VCaP (cell line): ENCODE measurements at regions not wholly inside any gene's neighbourhood (a gene's known extent, or its start where the extent isn't known, plus 50 kb on each side); places are given as distances from the start of the nearest gene placed in this dataset.

ENCODE experiments used
- H3K27ac ChIP-seq: fragments of 450-650 bp; 2 replicates; pipeline ENCODE4 v1.5.1; 2017
- CTCF ChIP-seq: fragments of 450-650 bp; conservative IDR thresholded peaks from 2 replicates; pipeline ENCODE4 v1.5.1; 2017; ENCODE audit warnings: mild to moderate bottlenecking, moderate library complexity

DNA sequence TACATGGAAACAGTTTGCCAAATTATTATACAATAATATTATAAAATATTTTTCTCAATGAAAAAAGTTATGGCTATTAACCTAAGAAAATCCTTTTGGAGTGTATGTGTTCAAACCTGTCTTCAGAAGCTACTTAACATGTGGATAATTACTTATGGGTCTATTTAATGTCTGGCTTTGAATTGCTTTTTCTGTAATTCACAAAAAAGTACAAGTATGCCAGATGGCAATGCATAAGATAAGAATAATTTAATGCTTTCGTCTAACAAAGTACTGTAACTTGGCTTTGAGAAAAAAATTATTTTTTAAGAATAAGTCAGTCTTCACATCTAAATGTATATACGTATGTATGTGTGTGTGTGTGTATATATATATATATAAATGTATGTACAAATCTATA lies 1073.0 kb downstream of the TDRD15 start:
- TF ChIP-seq CTCF: no peak
- H3K27ac ChIP-seq: no peak overlapping the region

- no peak overlapping the region for H3K27ac ChIP-seq
- no peak for TF ChIP-seq CTCF
Measured at GRCh38 chr2:22198381-22199283, 1074.9 kb downstream of the TDRD15 start.

DNA sequence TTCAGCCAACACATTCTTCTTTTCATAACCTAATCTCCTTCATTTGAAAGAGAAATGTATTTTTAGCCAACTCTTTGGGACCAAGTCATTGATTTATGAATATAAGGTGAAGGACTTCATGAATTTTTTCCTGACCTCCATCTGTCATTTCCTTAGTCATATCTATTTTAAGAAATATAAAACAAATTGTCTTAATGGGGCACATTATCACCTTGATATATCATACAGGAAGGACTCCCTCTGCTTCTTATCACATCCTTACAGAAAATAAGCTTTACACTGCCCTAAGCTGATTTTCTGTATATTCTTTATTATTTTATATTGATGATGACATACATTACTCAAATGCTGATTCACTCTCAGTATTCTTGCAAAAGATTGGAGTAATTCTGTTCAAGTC lies 1076.2 kb downstream of the TDRD15 start:
- TF ChIP-seq CTCF: no peak
- no peak overlapping the region for H3K27ac ChIP-seq

DNA sequence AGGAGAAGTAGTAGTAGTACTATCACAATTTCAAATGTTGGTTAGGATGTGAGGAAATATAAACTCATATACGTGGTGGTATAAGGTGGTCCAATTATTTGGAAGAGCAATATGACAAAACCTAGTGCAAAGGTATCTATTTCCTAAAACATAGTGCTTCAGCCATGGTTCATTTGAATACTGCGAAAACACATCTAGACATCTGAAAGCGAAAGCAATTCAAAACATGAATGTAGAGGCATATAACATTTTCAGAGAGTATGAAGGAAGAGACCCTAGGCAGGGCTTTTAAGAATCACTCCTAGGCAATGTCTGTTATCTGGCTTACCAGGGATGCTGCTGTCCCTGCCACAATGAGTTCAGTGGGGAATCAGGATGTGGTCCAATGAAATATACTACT lies 1085.8 kb downstream of the TDRD15 start:
- no peak overlapping the region for H3K27ac ChIP-seq
- TF ChIP-seq CTCF: no peak

- TF ChIP-seq CTCF: no peak
- H3K27ac ChIP-seq: no peak overlapping the region
Measured at GRCh38 chr2:22213237-22213636, 1089.5 kb downstream of the TDRD15 start.

DNA sequence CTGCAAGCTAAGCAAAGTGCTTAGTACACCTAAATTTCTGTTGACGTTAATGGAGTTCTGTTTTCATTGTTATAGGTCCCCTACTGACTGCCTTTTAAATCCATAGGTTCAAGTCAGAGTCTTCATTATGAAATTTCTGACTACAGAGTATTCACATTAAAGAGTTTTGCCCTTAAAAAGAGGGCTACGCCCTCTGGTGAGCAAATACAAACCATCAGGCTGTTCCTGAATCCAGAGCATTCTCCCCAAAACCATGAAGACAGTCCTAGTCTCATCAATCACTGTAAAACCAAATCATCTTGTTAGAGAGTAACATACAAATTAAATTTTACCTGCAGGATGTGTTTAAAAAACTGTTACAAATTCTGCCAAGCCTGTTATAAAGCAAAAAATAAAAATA lies 1091.7 kb downstream of the TDRD15 start:
- TF ChIP-seq CTCF: no peak
- no peak overlapping the region for H3K27ac ChIP-seq

DNA sequence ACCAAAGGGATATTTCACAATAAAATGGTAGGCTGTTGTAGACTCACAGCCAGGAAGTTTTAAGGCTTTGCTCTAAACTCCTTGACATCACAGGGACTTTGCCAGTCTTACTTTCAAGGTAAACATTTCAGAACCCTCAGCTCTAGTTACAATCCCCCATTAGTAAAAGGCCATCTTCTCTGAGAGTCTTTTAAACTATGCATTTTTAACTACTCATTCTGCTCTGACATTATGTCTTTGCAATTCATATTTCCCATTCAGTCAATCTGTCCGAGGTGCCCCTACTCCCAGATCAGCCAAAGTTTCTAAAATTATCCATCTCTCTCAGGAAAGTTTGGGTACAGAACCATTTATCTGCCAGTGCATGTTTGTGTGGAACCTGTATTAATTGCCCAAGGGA lies 1094.1 kb downstream of the TDRD15 start:
- no peak for TF ChIP-seq CTCF

More for the DNA sequence above, 1094.1 kb downstream of the TDRD15 start:
- no peak overlapping the region for H3K27ac ChIP-seq
